Epithelial cell of proximal tubule (primary cell): ENCODE measurements at regions not wholly inside any gene's neighbourhood (a gene's known extent, or its start where the extent isn't known, plus 50 kb on each side); places are given as distances from the start of the nearest gene placed in this dataset.
"Not testable (repeated sequence)": the region's sequence is repeated elsewhere in the genome, so short reads cannot be mapped to it uniquely, and the experiment has no call there.

Experiments used
- DNase-seq: peaks from one replicate; pipeline ENCODE4 v3.0.0-alpha.2; 2011; ENCODE audit warnings: low read depth
- H3K4me3 ChIP-seq: 2 replicates; pipeline ENCODE4 v1.5.1; 2011; ENCODE audit warnings: low read depth, mild to moderate bottlenecking, low read length
- CTCF ChIP-seq: conservative IDR thresholded peaks from 2 replicates; pipeline ENCODE4 v1.5.1; 2012; ENCODE audit warnings: low read depth, mild to moderate bottlenecking, low read length

DNA sequence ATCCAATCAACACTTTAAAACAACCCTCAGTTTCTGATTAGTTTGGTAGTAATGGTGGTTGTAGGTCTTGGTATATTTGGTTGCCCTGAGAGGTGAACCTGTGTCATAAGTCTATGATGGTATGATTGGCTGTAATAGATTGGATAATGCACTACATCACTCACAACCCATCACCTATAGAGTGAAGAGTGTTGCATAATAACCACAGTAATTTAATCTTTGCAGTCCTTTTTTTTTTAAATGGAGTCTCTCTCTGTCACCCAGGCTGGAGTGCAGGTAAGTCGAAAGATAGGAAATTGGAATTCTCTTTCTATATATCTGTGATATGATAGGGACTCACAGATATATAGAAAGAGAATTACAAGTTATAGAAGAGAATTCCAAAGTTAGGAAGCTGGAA is 133.4 kb upstream of the PGR start:
- no peak for TF ChIP-seq CTCF
- no peak overlapping the region for H3K4me3 ChIP-seq
- no peak for DNase-seq

DNA sequence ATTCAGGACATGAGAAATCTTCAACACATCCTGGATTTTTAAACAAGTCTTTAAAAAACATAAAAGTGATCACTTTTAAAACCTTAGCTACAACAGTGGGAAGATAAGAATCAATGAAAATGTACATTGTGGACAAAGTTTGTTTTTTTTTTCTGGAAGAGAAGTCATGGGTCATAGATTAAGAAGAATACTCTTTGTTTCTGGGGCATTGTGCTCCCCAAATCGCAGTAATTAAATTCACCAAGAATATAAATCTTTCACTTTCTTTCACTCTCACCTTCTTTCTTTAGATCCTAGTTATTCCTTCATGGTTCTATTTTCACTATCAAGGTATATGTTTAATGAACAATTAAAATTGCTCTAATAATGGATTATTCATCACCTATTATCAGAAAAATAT is 132.6 kb upstream of the PGR start:
- no peak for TF ChIP-seq CTCF
- no peak for DNase-seq
- H3K4me3 ChIP-seq, result no peak overlapping the region

GRCh38 chr11:101255036-101255435 is 125.4 kb upstream of the PGR start:
- no peak overlapping the region for H3K4me3 ChIP-seq
- no peak for DNase-seq
- TF ChIP-seq CTCF, result no peak

GRCh38 chr11:101254037-101254436 is 124.4 kb upstream of the PGR start:
- no peak for DNase-seq
- H3K4me3 ChIP-seq, result no peak overlapping the region
- TF ChIP-seq CTCF, result no peak

DNA sequence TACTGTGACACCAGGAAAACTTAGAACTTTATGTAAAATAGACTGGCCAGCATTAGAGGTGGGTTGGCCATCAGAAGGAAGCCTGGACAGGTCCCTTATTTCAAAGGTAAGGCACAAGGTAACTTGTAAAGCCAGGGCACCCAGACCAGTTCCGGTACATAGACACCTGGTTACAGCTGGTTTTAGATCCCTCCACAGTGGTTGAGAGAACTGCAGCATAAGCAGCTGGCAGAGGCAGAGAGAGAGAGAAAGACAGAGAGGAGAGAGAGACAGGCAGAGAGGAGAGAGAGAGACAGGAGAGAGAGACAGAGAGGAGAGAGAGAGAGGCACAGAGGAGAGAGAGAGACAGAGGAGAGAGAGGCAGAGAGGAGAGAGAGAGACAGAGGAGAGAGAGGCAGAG is 116.0 kb upstream of the PGR start:
- DNase-seq, H3K4me3 ChIP-seq: not testable (repeated sequence)

- not testable (repeated sequence) for H3K4me3 ChIP-seq, DNase-seq
Measured at GRCh38 chr11:101245081-101245480, 115.5 kb upstream of the PGR start.

DNA sequence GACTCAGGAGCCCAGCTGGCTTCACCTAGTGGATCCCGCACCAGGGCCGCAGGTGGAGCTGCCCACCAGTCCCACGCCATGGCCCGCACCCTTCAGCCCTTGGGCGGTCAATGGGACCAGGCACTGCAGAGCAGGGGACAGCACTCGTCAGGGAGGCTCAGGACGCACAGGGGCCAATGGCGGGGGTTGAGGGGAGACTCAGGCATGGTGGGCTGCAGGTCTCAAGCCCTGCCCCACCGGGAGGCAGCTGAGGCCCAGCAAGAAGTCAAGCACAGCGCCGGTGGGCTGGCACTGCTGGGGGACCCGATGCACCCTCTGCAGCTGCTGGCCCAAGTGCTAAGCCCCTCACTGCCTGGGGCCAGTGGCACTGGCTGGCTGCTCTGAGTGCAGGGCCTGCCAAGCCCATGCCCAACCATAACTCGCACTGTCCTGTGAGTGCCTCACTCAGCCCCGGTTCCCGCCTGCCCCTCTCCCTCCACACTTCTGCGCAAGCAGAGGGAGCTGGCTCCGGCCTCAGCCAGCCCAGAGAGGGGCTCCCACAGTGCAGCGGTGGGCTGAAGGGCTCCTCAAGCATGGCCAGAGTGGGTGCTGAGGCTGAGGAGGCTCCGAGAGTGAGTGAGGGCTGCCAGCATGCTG is 111.7 kb upstream of the PGR start:
- no peak overlapping the region for H3K4me3 ChIP-seq
- DNase-seq, result no peak
- no peak for TF ChIP-seq CTCF

DNA sequence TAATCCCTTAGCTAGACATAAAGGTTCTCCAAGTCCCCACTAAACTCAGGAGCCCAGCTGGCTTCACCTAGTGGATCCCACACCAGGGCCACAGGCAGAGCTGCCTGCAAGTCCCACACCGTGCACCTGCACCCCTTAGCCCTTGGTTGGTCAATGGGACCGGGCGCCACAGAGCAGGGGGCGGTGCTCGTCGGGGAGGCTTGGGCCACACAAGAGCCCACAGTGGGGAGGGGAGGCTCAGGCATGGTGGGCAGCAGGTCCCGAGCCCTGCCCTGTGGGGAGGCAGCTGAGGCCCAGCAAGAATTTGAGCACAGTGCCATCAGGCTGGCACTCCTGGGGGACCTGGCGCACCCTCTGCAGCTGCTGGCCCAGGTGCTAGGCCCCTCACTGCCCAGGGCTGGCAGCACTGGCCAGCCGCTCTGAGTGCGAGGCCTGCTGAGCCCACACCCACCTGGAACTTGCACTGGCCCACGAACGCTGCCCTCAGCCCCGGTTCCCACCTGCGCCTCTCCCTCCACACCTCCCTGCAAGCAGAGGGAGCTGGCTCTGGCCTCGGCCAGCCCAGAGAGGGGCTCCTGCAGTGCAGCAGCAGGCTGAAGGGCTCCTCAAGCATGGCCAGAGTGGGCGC is 101.7 kb upstream of the PGR start:
- H3K4me3 ChIP-seq, DNase-seq: not testable (repeated sequence)
